Activated CD8-positive, alpha-beta memory T cell treated with anti-CD3 and anti-CD28 coated beads, Interleukin-2, amount 50 U/mL, for 24 hours (primary cell): ENCODE measurements at regions not wholly inside any gene's neighbourhood (a gene's known extent, or its start where the extent isn't known, plus 50 kb on each side); places are given as distances from the start of the nearest gene placed in this dataset.

ENCODE experiments used
- DNase-seq: peaks from one replicate; pipeline ENCODE4 v3.0.0-alpha.2; 2020; ENCODE audit errors: extremely low read depth

- no peak for DNase-seq
Observed at GRCh38 chr18:71523483-71524435, 1020.4 kb downstream of the CBLN2 start.

- no peak for DNase-seq
Observed at GRCh38 chr18:71505526-71505925, 1038.6 kb downstream of the CBLN2 start.

- DNase-seq = no peak
Observed at GRCh38 chr18:71503222-71503621, 1040.9 kb downstream of the CBLN2 start.

- no peak for DNase-seq
Observed at GRCh38 chr18:71485611-71486010, 1058.5 kb downstream of the CBLN2 start.

- DNase-seq = no peak
Observed at GRCh38 chr18:71471963-71472725, 1072.0 kb downstream of the CBLN2 start.

GRCh38 chr18:71456206-71456605 is 1087.9 kb downstream of the CBLN2 start:
- no peak for DNase-seq

GRCh38 chr18:71450257-71450656 is 1093.9 kb downstream of the CBLN2 start:
- no peak for DNase-seq

- DNase-seq = no peak
Observed at GRCh38 chr18:71443706-71444480, 1100.2 kb downstream of the CBLN2 start.

GRCh38 chr18:71442731-71443141 is 1101.4 kb downstream of the CBLN2 start:
- no peak for DNase-seq

- DNase-seq = no peak
Observed at GRCh38 chr18:71441156-71441555, 1103.0 kb downstream of the CBLN2 start.

GRCh38 chr18:71437511-71437910 is 1106.6 kb downstream of the CBLN2 start:
- no peak for DNase-seq

GRCh38 chr18:71433373-71433772 is 1110.8 kb downstream of the CBLN2 start:
- DNase-seq = no peak

GRCh38 chr18:71431689-71432088 is 1112.5 kb downstream of the CBLN2 start:
- DNase-seq = no peak

GRCh38 chr18:71431171-71431570 is 1113.0 kb downstream of the CBLN2 start:
- no peak for DNase-seq

GRCh38 chr18:71426441-71426840 is 1117.7 kb downstream of the CBLN2 start:
- DNase-seq = no peak

- DNase-seq = no peak
Observed at GRCh38 chr18:71405169-71405809, 1116.4 kb downstream of the SOCS6 start.

GRCh38 chr18:71403501-71403900 is 1114.7 kb downstream of the SOCS6 start:
- no peak for DNase-seq

GRCh38 chr18:71398531-71398930 is 1109.7 kb downstream of the SOCS6 start:
- no peak for DNase-seq

GRCh38 chr18:71388148-71388547 is 1099.3 kb downstream of the SOCS6 start:
- DNase-seq = no peak

GRCh38 chr18:71374294-71375000 is 1085.6 kb downstream of the SOCS6 start:
- no peak for DNase-seq
